ENCODE measurements at regions not wholly inside any gene's neighbourhood (a gene's known extent, or its start where the extent isn't known, plus 50 kb on each side); places are given as distances from the start of the nearest gene placed in this dataset.

- TF ChIP-seq ZFP3 (CRISPR knock-in tag; IDR thresholded peaks at IDR 0.05), result no peak
- TF ChIP-seq CSRNP3 (CRISPR knock-in tag; IDR thresholded peaks at IDR 0.05), result no peak
- TF ChIP-seq ARNTL (CRISPR knock-in tag; IDR thresholded peaks at IDR 0.05; ENCODE audit: borderline replicate concordance, low read depth), result no peak
- no peak for TF ChIP-seq PATZ1 (CRISPR knock-in tag; IDR thresholded peaks at IDR 0.05; ENCODE audit: borderline replicate concordance)
Observed at GRCh38 chr5:166058660-166059059, 2232.8 kb upstream of the WWC1 start.

Measured in SK-N-SH treated with all-trans-retinoic acid at 6 μM for 48 hours (cell line).